ENCODE measurements at regions not wholly inside any gene's neighbourhood (a gene's known extent, or its start where the extent isn't known, plus 50 kb on each side); places are given as distances from the start of the nearest gene placed in this dataset.

- no peak for DNase-seq
Measured at GRCh38 chr15:31474059-31474868, 147.6 kb downstream of the KLF13 start.

GRCh38 chr15:31476236-31476810 is 149.7 kb downstream of the KLF13 start:
- no peak for DNase-seq

- DNase-seq: no peak
Measured at GRCh38 chr15:31476866-31477265, 150.2 kb downstream of the KLF13 start.

GRCh38 chr15:31477301-31477700 is 150.7 kb downstream of the KLF13 start:
- DNase-seq: no peak

GRCh38 chr15:31477851-31478701 is 151.4 kb downstream of the KLF13 start:
- DNase-seq: no peak

GRCh38 chr15:31478702-31479221 is 152.1 kb downstream of the KLF13 start:
- DNase-seq: no peak

- no peak for DNase-seq
Measured at GRCh38 chr15:31480356-31481025, 153.9 kb downstream of the KLF13 start.

GRCh38 chr15:31481142-31481541 is 154.5 kb downstream of the KLF13 start:
- DNase-seq: no peak

GRCh38 chr15:31482122-31482922 is 155.7 kb downstream of the KLF13 start:
- DNase-seq: no peak

- DNase-seq: no peak
Measured at GRCh38 chr15:31483053-31483985, 156.7 kb downstream of the KLF13 start.

- DNase-seq: no peak
Measured at GRCh38 chr15:31483986-31484951, 157.6 kb downstream of the KLF13 start.

- DNase-seq: no peak
Measured at GRCh38 chr15:31484986-31485385, 158.4 kb downstream of the KLF13 start.

GRCh38 chr15:31485431-31485830 is 158.8 kb downstream of the KLF13 start:
- DNase-seq: no peak

- DNase-seq: no peak
Measured at GRCh38 chr15:31485911-31486461, 159.4 kb downstream of the KLF13 start.

GRCh38 chr15:31486506-31486905 is 159.9 kb downstream of the KLF13 start:
- DNase-seq: no peak

GRCh38 chr15:31486906-31487695 is 160.5 kb downstream of the KLF13 start:
- no peak for DNase-seq

- no peak for DNase-seq
Measured at GRCh38 chr15:31487811-31488436, 161.3 kb downstream of the KLF13 start.

Data from SHP77 (cell line).